ENCODE measurements at regions not wholly inside any gene's neighbourhood (a gene's known extent, or its start where the extent isn't known, plus 50 kb on each side); places are given as distances from the start of the nearest gene placed in this dataset.
"Not testable (repeated sequence)": the region's sequence is repeated elsewhere in the genome, so short reads cannot be mapped to it uniquely, and the experiment has no call there.

- no peak for DNase-seq
Measured at GRCh38 chr16:61150351-61150750, 885.9 kb downstream of the CDH8 start.

GRCh38 chr16:61149709-61150108 lies 886.5 kb downstream of the CDH8 start:
- no peak for DNase-seq

- no peak for DNase-seq
Measured at GRCh38 chr16:61148930-61149329, 887.3 kb downstream of the CDH8 start.

- no peak for DNase-seq
Measured at GRCh38 chr16:61146429-61146828, 889.8 kb downstream of the CDH8 start.

- no peak for DNase-seq
Measured at GRCh38 chr16:61131447-61131846, 904.8 kb downstream of the CDH8 start.

GRCh38 chr16:61128545-61129323 lies 907.5 kb downstream of the CDH8 start:
- DNase-seq = peak; percentile 29

- no peak for DNase-seq
Measured at GRCh38 chr16:61105544-61105943, 930.7 kb downstream of the CDH8 start.

GRCh38 chr16:61098505-61098904 lies 937.7 kb downstream of the CDH8 start:
- no peak for DNase-seq

- not testable (repeated sequence) for DNase-seq
Measured at GRCh38 chr16:61091300-61091699, 944.9 kb downstream of the CDH8 start.

GRCh38 chr16:61083711-61084110 lies 952.5 kb downstream of the CDH8 start:
- no peak for DNase-seq

- no peak for DNase-seq
Measured at GRCh38 chr16:61074324-61074723, 961.9 kb downstream of the CDH8 start.

GRCh38 chr16:61057635-61058034 lies 978.6 kb downstream of the CDH8 start:
- no peak for DNase-seq

- no peak for DNase-seq
Measured at GRCh38 chr16:61050547-61050946, 985.7 kb downstream of the CDH8 start.

- DNase-seq = no peak
Measured at GRCh38 chr16:61045931-61046330, 990.3 kb downstream of the CDH8 start.

- no peak for DNase-seq
Measured at GRCh38 chr16:61042737-61043136, 993.5 kb downstream of the CDH8 start.

- DNase-seq = no peak
Measured at GRCh38 chr16:61030616-61031015, 1005.6 kb downstream of the CDH8 start.

- DNase-seq = no peak
Measured at GRCh38 chr16:61024180-61024900, 1011.9 kb downstream of the CDH8 start.

GRCh38 chr16:61014869-61015268 lies 1021.4 kb downstream of the CDH8 start:
- DNase-seq = no peak

GRCh38 chr16:61007694-61008093 lies 1028.5 kb downstream of the CDH8 start:
- no peak for DNase-seq

GRCh38 chr16:61005952-61006351 lies 1030.3 kb downstream of the CDH8 start:
- DNase-seq = no peak

- DNase-seq = no peak
Measured at GRCh38 chr16:61002479-61003204, 1033.6 kb downstream of the CDH8 start.

GRCh38 chr16:60991886-60992285 lies 1044.4 kb downstream of the CDH8 start:
- DNase-seq = no peak

- no peak for DNase-seq
Measured at GRCh38 chr16:60989592-60989991, 1046.6 kb downstream of the CDH8 start.

- no peak for DNase-seq
Measured at GRCh38 chr16:60979119-60979518, 1057.1 kb downstream of the CDH8 start.

Measured in NCI-H2227 treated with DMSO at 0.1 percent for 48 hours (cell line).